GM10266 (cell line): ENCODE measurements at regions not wholly inside any gene's neighbourhood (a gene's known extent, or its start where the extent isn't known, plus 50 kb on each side); places are given as distances from the start of the nearest gene placed in this dataset.

ENCODE experiments used
- DNase-seq: peaks from one replicate; pipeline ENCODE4 v3.0.0; 2012; ENCODE audit errors: extremely low spot score
- TF ChIP-seq, protein P1 (sequence below): IDR thresholded peaks from 2 replicates; pipeline ENCODE4 v1.5.1; 2012; ENCODE audit warnings: mild to moderate bottlenecking, low read depth; ENCODE audit not compliant: control insufficient read depth, insufficient read depth; ENCODE audit errors: missing control alignments

- no peak for DNase-seq
- TF ChIP-seq, protein P1, sequence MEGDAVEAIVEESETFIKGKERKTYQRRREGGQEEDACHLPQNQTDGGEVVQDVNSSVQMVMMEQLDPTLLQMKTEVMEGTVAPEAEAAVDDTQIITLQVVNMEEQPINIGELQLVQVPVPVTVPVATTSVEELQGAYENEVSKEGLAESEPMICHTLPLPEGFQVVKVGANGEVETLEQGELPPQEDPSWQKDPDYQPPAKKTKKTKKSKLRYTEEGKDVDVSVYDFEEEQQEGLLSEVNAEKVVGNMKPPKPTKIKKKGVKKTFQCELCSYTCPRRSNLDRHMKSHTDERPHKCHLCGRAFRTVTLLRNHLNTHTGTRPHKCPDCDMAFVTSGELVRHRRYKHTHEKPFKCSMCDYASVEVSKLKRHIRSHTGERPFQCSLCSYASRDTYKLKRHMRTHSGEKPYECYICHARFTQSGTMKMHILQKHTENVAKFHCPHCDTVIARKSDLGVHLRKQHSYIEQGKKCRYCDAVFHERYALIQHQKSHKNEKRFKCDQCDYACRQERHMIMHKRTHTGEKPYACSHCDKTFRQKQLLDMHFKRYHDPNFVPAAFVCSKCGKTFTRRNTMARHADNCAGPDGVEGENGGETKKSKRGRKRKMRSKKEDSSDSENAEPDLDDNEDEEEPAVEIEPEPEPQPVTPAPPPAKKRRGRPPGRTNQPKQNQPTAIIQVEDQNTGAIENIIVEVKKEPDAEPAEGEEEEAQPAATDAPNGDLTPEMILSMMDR: no peak
Observed at GRCh38 chr20:11443382-11444119, 474.1 kb upstream of the BTBD3 start.

GRCh38 chr20:11445161-11445560 lies 472.5 kb upstream of the BTBD3 start:
- TF ChIP-seq, protein P1: no peak
- DNase-seq: no peak

GRCh38 chr20:11445891-11446290 lies 471.8 kb upstream of the BTBD3 start:
- DNase-seq: no peak
- TF ChIP-seq, protein P1: no peak

- TF ChIP-seq, protein P1: no peak
- DNase-seq: no peak
Observed at GRCh38 chr20:11447371-11448100, 470.2 kb upstream of the BTBD3 start.

DNA sequence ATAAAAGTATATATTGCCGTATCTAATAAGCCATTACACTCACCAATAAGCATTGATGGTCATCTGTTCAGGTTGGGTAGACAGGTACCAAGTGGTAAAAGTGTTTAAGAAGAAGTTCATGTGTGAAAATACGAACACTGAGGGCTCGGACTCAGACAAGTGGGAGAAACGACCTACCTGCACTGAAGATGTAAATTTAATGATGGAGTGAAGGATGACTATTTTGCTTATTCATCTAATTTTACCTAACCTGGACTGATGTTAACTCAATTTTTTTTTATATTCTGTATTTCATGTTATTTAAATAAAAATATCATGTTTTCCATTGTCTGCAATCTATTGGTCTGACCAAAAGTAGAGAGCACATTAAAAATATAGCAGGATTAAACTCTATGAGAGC lies 469.1 kb upstream of the BTBD3 start:
- TF ChIP-seq, protein P1: no peak
- no peak for DNase-seq

DNA sequence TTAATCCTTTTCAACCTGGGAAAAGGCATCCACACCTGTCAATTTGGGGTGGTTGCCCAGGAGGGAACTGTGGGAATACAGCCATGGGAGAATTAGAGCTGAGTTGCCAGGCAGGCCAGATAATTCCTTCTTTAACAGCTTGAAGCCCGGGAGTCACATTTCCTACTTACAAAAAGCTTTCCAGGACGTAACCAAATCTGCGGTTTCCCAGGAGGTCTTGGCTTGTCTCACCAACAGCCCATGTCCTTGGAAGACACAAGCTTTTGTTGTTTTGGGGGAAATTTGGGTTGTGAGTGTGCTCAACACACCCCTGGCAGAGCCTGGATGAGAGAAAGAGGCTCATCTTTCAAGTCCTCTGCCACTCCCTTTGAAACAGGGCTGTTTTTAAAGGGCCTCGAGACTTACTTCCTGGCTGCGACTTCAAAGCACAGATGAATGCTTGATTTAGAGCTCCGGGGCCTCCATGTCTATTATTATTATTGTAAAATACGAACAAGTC lies 465.9 kb upstream of the BTBD3 start:
- TF ChIP-seq, protein P1: no peak
- DNase-seq: no peak

- TF ChIP-seq, protein P1: no peak
- no peak for DNase-seq
Observed at GRCh38 chr20:11452326-11452725, 465.4 kb upstream of the BTBD3 start.
